ENCODE measurements at regions not wholly inside any gene's neighbourhood (a gene's known extent, or its start where the extent isn't known, plus 50 kb on each side); places are given as distances from the start of the nearest gene placed in this dataset.

DNA sequence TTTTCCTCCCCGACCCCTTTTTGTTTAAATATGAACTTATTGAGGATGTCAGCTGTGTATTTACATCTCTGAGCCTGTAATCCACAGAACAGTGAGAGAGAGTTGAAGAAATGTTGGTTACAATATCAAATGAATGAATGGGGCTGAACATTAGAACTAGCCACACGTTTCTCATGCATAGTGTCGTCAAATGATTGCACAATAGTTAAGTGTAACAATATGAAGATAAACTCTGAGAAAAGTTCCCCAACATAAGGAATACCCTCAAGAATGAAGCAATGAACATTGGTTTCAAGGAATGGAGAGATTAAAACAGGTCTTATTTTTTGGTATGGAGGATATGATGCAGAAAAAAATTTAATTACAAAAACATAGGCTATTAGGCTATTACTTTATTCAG is 100.5 kb upstream of the DTNBP1 start (continued):
- TF ChIP-seq, protein P1, sequence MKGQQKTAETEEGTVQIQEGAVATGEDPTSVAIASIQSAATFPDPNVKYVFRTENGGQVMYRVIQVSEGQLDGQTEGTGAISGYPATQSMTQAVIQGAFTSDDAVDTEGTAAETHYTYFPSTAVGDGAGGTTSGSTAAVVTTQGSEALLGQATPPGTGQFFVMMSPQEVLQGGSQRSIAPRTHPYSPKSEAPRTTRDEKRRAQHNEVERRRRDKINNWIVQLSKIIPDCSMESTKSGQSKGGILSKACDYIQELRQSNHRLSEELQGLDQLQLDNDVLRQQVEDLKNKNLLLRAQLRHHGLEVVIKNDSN (IDR thresholded peaks at IDR 0.05; ENCODE audit: borderline replicate concordance, extremely low read length, insufficient read depth, low read depth, low read length): no peak
- no peak for TF ChIP-seq ZNF384 (IDR thresholded peaks at IDR 0.05; ENCODE audit: borderline replicate concordance, low read depth, low read length)
- TF ChIP-seq, protein P2, sequence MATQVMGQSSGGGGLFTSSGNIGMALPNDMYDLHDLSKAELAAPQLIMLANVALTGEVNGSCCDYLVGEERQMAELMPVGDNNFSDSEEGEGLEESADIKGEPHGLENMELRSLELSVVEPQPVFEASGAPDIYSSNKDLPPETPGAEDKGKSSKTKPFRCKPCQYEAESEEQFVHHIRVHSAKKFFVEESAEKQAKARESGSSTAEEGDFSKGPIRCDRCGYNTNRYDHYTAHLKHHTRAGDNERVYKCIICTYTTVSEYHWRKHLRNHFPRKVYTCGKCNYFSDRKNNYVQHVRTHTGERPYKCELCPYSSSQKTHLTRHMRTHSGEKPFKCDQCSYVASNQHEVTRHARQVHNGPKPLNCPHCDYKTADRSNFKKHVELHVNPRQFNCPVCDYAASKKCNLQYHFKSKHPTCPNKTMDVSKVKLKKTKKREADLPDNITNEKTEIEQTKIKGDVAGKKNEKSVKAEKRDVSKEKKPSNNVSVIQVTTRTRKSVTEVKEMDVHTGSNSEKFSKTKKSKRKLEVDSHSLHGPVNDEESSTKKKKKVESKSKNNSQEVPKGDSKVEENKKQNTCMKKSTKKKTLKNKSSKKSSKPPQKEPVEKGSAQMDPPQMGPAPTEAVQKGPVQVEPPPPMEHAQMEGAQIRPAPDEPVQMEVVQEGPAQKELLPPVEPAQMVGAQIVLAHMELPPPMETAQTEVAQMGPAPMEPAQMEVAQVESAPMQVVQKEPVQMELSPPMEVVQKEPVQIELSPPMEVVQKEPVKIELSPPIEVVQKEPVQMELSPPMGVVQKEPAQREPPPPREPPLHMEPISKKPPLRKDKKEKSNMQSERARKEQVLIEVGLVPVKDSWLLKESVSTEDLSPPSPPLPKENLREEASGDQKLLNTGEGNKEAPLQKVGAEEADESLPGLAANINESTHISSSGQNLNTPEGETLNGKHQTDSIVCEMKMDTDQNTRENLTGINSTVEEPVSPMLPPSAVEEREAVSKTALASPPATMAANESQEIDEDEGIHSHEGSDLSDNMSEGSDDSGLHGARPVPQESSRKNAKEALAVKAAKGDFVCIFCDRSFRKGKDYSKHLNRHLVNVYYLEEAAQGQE (IDR thresholded peaks at IDR 0.05; ENCODE audit: low read depth, low read length): no peak

DNA sequence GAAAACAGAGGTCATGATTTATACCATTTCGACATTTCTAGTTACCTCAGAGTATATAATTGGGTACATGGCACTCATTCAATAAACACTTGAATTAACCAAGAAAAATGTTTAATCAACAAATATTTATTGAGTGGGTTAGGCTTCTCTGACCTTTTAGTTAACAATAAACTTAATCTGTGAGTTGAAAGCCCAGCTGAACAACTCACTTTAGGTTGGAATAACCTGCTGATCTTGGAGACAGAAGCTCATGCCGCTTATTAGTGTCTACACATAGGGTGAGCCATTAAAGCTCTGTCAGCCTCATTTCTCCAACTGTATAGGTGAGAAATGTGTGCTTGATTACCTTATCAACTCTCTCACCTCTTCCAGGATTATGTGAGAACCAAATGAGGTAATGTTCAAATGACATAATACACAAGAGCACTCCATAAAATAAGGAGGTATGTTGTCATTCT is 98.2 kb upstream of the DTNBP1 start:
- no peaks in the 10 kb centered on the region for H3K27me3 ChIP-seq (replicated peaks in 1 of 2; ENCODE audit: control insufficient read depth in 2 of 2, insufficient read depth in 2 of 2, low read length in 1 of 2)
- H2AFZ ChIP-seq (ENCODE audit: control insufficient read depth, low read depth, low read length): no peak overlapping the region
- ChIA-PET CTCF (no interaction called here), POLR2A (interaction anchor here (0.6 kb wide), 1 partner anchor 9 kb away, joined by 3 read pairs; no protein-coding TSS in a partner anchor), SMC1A (ENCODE audit: uncharacterized antibody, unreplicated experiment) (interaction anchor here (0.9 to 1.8 kb wide), 2 partner anchors 11 to 29 kb away, joined by 3 to 5 read pairs; no protein-coding TSS in a partner anchor), RAD21 (ENCODE audit: unreplicated experiment) (interaction anchor here (1.0 kb wide), 1 partner anchor 29 kb away, joined by 3 read pairs; no protein-coding TSS in a partner anchor)
- TF ChIP-seq ASH2L (IDR thresholded peaks at IDR 0.05; ENCODE audit: borderline replicate concordance, low read depth) (no peak), SP1 (IDR thresholded peaks at IDR 0.05; ENCODE audit: low read depth, low read length) (no peak), JUNB (IDR thresholded peaks at IDR 0.05) (no peak), FOXM1 (IDR thresholded peaks at IDR 0.05; ENCODE audit: low read depth, low read length) (no peak), RFX5 (IDR thresholded peaks at IDR 0.05; ENCODE audit: low read depth, low read length) (no peak), BRCA1 (IDR thresholded peaks at IDR 0.05; ENCODE audit: low read depth, low read length) (no peak)
- H3K4me1 ChIP-seq (ENCODE audit: control insufficient read depth, insufficient read depth, low read length): no peaks in the 10 kb centered on the region
- in situ Hi-C loops (cut with MboI): no loop called here
- DNase-seq (ENCODE audit: low read depth, low spot score): no peak
- H3K4me2 ChIP-seq (ENCODE audit: control insufficient read depth, insufficient read depth): no peak overlapping the region
- FAIRE-seq: no peak
- intact Hi-C loops (cut with micrococcal nuclease; ENCODE audit: unreplicated experiment): no loop called here
- H3K4me3 ChIP-seq: no peak overlapping the region
- H3K27ac ChIP-seq (ENCODE audit: control insufficient read depth, insufficient read depth): no peak overlapping the region
- no peaks in the 10 kb centered on the region for H3K36me3 ChIP-seq (ENCODE audit: control insufficient read depth in 2 of 2, insufficient read depth in 2 of 2, low read length in 1 of 2)
- ATAC-seq: no peak
- WGBS (ENCODE audit: insufficient coverage, insufficient replicate concordance, low lambda C conversion rate, missing lambda C conversion rate): 41% methylated on average over 2 of the region's 2 CpGs
- BruUV-seq (replicated peaks): no TSS peak
- no peaks in the 10 kb centered on the region for H3K79me2 ChIP-seq (ENCODE audit: control insufficient read depth, insufficient read depth, low read length)
- no peaks in the 10 kb centered on the region for H4K20me1 ChIP-seq (ENCODE audit: control insufficient read depth, insufficient read depth)
- H3K9me3 ChIP-seq (replicated peaks; ENCODE audit: control insufficient read depth, insufficient read depth, low read length): no peaks in the 10 kb centered on the region
- no peak overlapping the region for H3K9ac ChIP-seq (ENCODE audit: control insufficient read depth, insufficient read depth, low read length)

Measured in GM12878 (cell line).